ENCODE measurements at regions not wholly inside any gene's neighbourhood (a gene's known extent, or its start where the extent isn't known, plus 50 kb on each side); places are given as distances from the start of the nearest gene placed in this dataset.
A peak's percentile ranks its signal among the peaks of the same experiment; 100 is the strongest.
"Not testable (repeated sequence)": the region's sequence is repeated elsewhere in the genome, so short reads cannot be mapped to it uniquely, and the experiment has no call there.

DNA sequence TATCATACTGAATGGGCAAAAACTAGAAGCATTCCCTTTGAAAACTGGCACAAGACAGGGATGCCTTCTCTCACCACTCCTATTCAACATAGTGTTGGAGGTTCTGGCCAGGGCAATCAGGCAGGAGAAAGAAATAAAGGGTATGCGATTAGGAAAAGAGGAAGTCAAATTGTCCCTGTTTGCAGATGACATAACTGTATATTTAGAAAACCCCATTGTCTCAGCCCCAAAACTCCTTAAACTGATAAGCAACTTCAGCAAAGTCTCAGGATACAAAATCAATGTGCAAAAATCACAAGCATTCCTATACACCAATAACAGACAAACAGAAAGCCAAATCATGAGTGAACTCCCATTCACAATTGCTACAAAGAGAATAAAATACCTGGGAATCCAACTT, 52.5 kb upstream of the CCDC71L start:
- DNase-seq (ENCODE audit: low read depth in 2 of 3, low spot score in 2 of 3), result not testable (repeated sequence)

DNA sequence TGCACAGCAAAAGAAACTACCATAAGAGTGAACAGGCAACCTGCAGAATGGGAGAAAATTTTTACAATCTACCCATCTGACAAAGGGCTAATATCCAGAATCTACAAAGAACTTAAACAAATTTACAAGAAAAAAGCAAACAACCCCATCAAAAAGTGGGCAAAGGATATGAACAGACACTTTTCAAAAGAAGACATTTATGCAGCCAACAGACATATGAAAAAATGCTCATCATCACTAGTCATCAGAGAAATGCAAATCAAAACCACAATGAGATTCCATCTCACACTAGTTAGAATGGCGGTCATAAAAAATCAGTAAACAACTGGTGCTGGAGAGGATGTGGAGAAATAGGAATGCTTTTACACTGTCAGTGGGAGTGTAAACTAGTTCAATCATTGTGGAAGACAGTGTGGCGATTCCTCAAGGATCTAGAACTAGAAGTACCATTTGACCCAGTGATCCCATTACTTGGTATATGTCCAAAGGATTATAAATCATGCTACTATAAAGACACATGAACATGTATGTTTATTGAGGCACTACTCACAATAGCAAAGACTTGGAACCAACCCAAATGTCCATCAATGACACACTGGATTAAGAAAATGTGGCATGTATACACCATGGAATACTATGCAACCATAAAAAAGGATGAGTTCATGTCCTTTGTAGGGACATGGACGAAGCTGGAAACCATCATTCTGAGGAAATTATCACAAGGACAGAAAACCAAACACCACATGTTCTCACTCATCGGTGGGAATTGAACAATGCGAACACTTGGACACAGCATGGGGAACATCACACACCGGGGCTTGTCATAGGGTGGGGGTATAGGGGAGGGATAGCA, 53.9 kb upstream of the CCDC71L start:
- not testable (repeated sequence) for DNase-seq (ENCODE audit: low read depth in 2 of 3, low spot score in 2 of 3)

DNA sequence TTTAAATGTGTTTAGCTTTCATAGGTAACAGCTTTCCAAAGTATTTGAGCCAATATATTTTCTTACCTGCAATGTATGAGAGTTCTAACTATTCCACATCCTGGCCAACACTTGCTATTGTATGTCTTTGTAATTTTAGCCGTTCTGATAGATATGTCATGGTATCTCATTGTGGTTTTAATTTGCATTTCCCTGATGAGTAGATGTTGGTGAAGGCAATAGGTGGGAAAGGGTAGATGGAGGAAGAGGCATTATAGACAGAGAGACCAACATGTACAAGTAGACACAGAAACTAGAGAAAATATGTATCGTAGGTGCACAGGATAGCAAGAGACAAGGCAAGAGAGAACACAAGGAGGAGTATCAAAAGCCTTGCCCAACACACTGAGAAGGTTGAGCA, 54.8 kb upstream of the CCDC71L start:
- DNase-seq (ENCODE audit: low read depth in 2 of 3, low spot score in 2 of 3), result no peak

DNA sequence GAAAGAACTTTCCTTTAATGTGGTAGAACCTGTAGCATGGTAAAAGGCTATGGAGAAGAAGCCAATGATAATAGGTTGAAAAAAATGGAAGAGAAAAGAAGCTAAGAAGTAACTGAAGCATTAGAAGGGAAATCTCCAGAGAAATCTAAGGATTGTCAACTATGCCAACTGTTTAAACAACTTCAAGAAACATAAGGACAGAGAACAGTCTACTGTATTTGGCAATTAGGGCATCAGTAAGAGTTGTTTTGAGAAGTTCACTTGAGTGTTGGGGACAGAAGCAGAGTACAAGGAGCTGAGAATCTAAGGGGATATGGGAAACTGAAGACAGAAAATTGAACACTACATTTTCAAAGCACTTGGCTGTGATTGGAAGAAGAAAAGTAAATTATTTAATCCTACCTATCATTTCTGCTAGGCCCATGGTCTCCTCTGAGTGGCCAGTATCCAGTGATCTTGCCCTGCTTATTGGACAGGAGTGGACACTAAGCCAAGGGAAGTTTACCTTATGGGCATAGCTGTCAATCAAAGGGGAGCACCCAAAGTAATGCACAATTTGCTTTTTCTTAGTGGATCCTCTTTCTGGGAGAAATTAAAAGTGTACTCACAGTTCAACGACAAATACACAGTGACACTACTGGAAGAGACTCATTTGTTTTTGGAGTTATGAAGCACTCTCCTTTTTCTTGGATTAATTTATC, 56.4 kb upstream of the CCDC71L start:
- no peak for DNase-seq (ENCODE audit: low read depth in 2 of 3, low spot score in 2 of 3)

DNA sequence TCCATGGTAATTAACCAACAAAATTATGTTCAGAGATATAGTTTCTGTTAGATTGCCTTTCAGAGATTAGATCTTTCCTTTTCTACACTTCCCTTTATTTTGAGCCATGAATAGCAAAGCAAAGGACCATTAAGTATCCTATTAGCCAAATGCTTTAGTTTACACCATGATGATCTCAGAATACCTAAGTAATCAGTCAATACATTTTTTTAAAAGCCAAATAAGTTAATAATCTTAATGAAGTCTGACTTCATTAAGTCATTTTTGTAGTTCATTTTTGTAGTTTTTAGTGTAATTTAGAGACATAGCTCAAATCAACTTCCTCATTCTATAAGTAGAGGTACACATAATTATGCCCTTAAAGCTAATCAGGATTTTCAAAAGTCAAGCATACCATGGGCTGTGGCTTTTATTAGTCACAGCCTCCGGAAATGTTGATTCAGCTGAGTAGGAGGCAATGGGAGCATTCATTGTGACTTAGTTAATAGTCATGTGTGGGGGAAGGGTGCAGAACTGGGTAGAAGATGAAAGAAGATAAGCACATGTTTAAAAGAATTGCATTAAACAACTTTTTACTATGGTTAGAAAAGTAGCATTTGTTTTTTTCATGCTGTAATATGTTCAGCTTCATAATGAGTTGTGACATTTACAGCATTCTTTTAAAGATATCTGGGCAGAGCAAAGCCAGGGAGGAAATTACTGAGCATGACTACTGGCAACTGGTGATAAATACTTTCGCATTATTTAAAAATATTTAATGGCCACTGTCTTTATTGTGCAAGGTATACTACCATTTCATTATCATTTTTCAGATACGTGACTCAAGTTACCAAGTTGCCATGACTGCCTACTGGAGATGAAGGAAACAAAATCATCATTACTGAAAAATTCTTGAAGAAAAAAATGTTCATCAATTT, 57.3 kb upstream of the CCDC71L start:
- peak in 2 of 3 donors; percentile 96 to 98 for DNase-seq (ENCODE audit: low read depth in 2 of 3, low spot score in 2 of 3)

DNA sequence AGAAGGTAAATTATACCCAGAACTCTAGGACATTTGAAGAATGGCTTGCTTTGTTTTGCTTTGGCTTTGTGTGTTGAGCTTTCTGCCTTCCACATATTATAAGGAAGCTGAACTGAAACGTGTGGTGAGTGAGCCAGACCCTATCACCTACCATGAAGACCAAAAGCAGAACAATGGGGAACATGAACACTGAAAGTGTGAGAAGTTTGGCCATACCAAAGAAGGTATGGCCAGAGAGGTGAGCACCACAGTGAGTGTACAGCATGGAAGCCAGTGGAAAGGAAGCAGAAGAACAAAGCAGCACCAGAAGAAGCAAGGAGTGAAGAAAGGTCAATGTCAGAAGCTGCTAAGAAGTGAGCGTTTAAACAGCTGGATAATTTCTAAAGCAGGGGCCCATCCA, 59.7 kb upstream of the CCDC71L start:
- DNase-seq (ENCODE audit: low read depth in 2 of 3, low spot score in 2 of 3), result peak in 1 of 3 donors; percentile 37

DNA sequence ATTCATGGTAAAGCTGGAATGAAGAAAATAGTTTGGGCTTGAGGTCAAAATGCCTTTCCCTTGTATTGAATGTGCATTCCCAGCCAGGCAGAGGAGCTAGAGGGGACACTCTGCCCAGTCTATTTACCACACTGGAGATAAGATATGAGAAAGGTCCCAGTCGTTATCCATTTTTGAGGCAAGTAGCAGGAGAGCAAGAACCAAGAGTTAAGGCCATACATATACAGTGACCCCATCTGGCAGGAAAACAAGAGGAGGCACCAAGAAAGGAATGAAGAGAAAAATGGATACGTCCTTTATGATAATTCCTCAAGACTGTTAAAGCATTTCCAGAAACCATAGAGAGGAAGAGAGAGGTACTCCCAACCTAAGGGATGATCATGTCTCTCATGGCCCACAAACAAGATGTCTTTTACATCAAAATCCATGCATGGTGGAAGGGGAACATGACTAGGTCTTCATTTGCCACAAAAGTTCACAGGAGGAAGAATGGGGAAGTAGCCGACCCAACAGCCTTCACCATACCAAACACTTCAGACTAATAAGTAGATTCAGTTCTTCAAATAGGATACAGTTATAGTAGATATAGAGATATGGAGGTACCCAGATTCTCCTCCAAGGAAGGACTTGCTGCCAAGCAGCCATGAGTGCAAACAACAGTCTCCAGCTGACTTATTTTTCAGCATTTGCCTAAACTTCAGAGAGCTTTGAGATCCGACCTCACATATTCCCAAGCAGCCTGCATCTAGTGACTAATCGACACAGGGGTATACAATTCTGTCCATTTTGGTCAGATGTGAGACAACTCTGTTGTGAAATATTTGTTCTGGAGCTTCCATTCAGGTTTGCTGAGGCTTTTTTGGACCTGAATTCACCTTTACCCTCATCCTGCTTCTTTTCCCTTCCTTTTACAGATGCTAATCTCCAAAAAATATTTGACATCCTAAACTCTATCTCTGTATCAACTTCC, 61.1 kb upstream of the CCDC71L start:
- DNase-seq (ENCODE audit: low read depth in 2 of 3, low spot score in 2 of 3), result peak in 1 of 3 donors; percentile 55

DNA sequence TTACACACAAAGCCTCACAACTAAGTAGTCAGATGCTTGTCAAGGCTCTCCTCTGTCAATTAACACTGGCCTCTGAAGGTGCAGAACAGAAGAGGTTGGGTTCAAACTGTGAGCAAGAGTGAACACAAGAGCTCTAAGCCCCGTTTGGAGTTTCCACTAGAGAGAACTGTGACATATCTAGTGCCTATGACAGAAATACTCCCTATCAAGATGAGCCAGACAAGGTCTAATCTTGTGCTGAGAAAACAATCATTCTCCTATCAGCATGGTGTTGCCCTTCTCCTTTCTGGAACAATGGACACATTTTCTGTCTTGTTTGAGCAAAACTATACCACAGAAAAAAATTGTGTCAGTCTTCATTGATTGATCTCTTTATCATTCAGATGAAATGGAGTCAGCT, 62.4 kb upstream of the CCDC71L start:
- DNase-seq (ENCODE audit: low read depth in 2 of 3, low spot score in 2 of 3), result no peak

DNA sequence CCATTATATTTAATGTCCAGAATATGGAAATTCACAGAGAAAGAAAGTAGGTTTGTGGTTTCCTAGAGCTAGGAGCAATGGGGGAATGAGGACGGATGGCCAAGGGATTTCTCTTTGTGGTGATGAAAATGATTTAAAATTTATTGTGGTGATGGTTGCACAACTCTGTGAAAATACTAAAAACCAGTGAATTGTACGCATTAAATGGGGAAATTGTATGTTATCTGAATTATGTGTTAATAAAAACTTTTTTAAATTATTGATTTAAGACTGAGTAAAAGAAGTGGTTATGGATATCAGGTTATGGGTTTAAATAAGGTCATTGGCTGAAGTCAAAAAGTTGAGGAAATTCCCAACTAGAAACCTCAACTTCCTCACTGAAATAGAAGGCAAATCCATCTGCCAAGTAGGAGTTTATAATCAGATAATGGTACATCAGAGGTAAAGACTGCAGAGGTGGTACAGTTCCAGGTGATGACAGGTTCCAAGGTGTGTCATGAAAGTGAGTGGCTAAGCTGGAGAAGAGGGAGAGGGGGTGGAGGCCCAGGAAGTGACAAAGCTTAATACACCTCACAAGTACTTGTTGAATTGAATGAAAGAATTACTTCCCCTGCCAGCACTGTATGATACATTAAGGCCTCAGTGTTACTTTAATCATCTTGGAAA, 68.9 kb upstream of the CCDC71L start:
- no peak for DNase-seq (ENCODE audit: low read depth in 2 of 3, low spot score in 2 of 3)

DNA sequence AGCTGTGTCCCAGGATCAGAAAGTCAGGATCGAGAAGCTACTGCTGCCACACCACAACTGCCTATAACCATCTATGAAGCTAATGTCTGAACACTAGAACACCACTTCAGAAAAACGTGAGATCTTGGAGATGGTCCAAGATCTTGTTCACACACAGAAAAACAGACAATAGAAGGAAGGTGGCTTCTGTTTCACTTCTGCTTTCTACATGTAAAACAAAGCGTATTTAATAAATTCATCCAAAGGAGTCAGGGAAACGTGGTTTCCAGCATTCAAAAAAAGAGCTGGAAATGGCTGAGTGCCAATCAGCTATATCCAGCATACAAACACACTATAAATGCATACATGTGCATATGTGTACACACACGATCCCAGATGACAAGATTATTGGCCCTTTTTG, 70.2 kb upstream of the CCDC71L start:
- peak in 2 of 3 donors; percentile 68 to 85 for DNase-seq (ENCODE audit: low read depth in 2 of 3, low spot score in 2 of 3)

DNA sequence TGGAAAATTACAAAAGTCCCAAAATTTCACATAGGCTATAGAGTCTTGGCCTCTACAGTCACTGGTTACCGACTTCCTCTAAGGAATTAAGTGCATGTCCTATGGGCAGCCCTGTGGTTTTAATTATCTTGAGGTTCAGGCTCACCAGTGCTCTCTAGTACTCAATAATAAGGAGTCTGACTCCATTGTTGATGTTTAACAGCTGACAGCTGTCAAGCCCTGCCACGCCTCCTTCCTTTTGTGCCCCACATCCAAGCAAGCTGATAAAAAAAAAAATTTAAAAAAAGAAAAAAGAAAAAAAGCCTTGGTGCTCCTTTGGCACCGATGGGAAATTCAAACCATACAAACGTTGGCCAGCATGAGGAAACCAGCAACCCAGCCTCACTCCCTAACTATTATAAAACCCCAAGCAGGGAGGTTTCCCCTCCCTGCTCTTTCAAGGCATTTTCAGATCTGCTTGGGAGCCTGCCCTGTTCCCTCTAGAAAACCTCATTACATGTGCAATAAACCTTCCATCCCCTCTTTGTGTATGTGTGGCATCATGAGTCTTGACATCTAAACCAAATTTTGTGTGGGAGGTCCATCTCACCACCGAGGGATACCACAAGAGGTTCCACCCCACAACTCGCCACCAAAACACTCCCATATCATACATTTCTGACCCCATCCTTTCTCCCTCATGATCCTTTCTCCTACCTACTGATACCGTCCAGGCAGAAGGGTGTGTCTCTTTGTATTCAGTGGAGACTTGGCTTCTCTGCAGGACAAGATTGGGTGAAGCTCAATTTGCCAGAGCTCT, 70.9 kb upstream of the CCDC71L start:
- peak in 1 of 3 donors; percentile 35 for DNase-seq (ENCODE audit: low read depth in 2 of 3, low spot score in 2 of 3)

DNA sequence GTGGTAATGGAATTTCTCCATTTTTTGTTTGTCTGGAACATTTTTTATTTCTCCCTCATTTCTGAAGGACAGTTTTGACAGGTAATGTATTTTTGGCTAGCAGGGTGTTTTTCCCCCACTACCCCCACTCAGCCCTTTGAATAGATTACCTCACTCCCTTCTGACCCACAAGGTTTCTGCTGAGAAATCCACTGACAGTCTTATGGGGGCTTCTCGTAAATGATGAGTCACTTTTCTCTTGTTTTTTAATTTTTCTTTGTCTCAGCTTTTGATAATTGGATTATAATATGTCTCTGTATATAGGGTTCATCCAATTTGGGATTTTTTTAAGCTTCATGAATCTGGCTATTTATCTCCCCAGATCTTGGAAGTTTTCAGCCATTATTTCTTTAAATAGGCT, 74.7 kb upstream of the CCDC71L start:
- no peak for DNase-seq (ENCODE audit: low read depth in 2 of 3, low spot score in 2 of 3)

DNA sequence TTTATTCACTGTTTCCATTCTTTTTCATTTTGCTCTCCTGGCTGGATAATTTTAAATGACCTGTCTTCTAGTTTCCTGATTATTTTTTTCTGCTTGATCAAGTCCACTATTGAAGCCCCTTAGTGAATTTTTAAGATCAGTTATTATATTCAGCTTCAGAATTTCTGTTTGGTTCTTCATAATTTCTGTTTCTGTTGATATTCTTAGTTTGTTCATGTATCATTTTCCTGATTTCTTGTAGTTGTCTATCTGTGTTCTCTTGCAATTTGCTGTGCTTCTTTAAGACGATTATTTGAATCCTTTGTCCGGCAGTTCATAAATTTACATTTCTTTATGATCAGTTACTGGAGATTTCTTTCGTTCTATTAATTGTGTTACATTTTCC, 75.2 kb upstream of the CCDC71L start:
- DNase-seq (ENCODE audit: low read depth in 2 of 3, low spot score in 2 of 3), result no peak

DNA sequence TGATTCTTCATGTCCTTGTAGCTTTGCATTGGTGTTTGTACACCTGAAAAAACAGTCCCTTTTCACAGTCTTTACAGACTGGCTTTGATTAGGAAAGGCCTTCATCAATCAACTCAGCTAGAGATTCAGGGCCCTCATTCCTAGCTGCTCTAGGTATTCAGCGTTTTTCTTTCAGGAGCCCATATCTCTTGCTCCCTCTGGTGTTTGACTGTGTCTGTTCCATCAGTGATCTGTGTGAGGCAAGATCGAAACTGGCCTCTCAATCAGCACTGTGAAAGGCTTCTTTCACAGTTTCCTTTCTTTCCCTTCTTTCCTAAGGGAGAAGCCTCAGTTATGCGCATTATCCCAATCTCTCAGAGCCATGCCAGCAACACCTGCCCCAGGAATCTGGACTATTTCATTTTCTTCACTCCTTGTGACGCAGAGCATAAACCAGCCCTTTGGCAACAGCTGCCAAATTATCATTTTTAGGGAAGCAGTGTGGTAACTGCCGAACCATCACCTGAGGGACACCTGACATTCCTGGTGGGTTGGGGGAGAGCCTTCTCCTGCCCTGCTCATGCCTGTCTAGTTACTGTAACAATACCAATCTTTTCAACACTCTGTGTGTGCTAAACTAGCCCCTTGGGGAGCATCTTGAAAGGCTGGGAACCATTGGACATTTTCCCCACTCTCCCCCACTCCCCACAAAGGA, 75.7 kb upstream of the CCDC71L start:
- peak; percentile 13 to 83 (median 64) for DNase-seq (ENCODE audit: low read depth in 2 of 3, low spot score in 2 of 3)

DNA sequence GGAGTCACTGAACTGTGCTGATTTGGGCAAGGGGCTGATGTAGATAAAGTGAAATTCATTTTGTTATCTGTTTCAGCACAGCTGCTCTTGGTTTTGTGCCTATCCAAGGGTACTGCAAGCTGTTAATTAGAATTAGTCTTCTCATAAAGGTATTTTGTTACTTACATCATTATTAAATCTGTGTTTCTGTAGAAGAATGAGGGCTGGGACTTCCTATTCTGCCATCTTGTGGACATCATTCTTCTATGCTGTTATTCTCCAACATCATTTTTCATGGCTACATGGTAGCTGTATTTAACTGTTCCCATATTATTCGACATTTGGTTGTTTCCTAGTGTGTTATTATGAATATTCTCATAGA, 76.2 kb upstream of the CCDC71L start:
- DNase-seq (ENCODE audit: low read depth in 2 of 3, low spot score in 2 of 3), result peak in 2 of 3 donors; percentile 30 to 61

DNA sequence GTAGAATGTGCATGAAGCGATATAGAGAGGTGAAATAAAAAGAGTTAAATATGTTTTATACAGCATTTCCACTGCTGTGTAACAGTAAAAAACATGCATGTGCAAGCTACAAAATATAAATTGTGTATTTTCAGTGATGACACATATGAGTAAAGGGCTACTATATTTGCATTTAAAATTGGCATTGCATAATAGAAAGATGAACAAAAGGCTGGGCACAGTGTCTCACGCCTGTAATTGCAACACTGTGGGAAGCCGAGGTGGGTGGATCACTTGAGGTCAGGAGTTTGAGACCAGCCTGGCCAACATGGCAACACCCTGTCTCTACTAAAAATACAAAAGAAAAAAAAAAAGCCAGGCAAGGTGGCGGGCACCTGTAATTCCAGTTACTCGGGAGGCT, 79.8 kb upstream of the CCDC71L start:
- no peak for DNase-seq (ENCODE audit: low read depth in 2 of 3, low spot score in 2 of 3)

DNA sequence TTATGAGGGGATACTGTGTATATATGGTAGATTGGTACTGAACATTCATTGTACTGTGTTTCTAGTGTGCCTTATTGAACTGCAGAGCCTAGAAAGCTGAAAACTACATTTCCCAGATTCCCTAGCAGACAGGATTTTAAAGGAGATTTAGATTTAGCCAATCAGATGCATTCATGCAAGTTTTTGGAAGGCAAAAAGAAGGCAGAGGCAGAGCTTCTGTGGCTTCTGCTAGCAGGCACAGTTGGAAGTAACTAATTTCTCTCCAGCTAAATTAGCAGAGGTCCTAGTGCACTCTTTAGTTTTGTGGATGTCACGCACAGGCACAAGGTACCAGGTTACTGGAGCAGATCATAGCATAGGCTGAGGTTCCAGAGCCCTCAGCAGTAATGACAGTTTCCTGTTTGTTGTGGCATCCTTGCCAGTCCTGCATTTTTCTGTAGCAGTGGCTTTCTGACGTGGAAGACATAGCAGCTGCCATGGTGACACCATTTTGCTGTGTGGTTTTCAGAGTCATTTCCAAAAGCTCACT, 83.7 kb upstream of the CCDC71L start:
- DNase-seq (ENCODE audit: low read depth in 2 of 3, low spot score in 2 of 3), result no peak

DNA sequence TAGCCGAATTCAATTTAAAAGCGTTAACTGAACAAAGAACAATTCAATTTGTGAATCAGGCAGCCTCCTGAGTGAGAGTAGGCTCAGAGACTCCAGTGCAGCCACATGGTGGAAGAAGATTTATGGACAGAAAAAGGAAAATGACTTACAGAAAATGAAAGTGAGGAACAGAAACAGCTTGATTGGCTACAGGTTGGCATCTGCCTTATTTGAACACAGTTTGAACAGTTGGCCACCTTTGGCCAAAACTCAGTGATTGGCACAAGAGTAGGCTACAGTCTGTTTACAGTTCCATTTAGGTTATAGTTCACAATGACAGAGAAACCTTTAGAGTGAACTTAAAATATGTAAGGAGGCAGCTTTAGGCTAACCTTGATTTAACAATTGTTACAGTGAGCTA, 86.3 kb upstream of the CCDC71L start:
- not testable (repeated sequence) for DNase-seq (ENCODE audit: low read depth in 2 of 3, low spot score in 2 of 3)
